ENCODE measurements at regions not wholly inside any gene's neighbourhood (a gene's known extent, or its start where the extent isn't known, plus 50 kb on each side); places are given as distances from the start of the nearest gene placed in this dataset.
"Not testable (repeated sequence)": the region's sequence is repeated elsewhere in the genome, so short reads cannot be mapped to it uniquely, and the experiment has no call there.

DNA sequence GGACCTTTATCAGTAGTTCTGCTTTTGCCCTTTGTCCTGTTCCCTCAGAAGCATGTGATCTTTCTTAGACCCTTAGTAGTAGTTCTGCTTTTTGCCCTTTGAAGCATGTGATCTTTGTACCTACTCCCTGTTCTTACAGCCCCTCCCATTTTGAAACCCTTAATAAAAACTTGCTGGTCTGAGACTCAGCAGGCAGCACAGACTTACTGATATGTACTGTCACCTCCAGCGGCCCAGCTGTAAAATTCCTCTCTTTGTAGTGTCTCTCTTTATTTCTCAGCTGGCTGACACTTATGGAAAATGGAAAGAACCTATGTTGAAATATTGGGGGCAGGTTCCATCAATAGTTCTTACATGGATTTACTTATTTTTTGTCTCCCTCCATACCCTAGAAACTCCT lies 110.4 kb downstream of the UNC93B1 start:
- WGBS (ENCODE audit: insufficient coverage), result no CpG with 5 or more reads among the region's 1 CpG
- DNase-seq (ENCODE audit: low read depth in 4 of 6, low spot score in 6 of 6), result not testable (repeated sequence)

GRCh38 chr11:67889646-67890045 lies 114.3 kb downstream of the UNC93B1 start:
- WGBS (ENCODE audit: insufficient coverage), result 100% methylated on average over 1 of the region's 4 CpGs
- H3K4me3 ChIP-seq (ENCODE audit: low read depth, low read length); H3K36me3 ChIP-seq (ENCODE audit: control insufficient read depth, insufficient read depth, low read length); H3K9me3 ChIP-seq (ENCODE audit: control insufficient read depth, insufficient read depth, low read length); H3K27ac ChIP-seq (ENCODE audit: low read depth, low read length); H3K4me1 ChIP-seq (ENCODE audit: control insufficient read depth, insufficient read depth, low read length); DNase-seq (ENCODE audit: low read depth in 4 of 6, low spot score in 6 of 6); H3K27me3 ChIP-seq (ENCODE audit: control insufficient read depth, insufficient read depth, low read length): not testable (repeated sequence)

More for the DNA sequence above, 110.4 kb downstream of the UNC93B1 start:
- H3K4me3 ChIP-seq (ENCODE audit: low read depth, low read length); H3K9me3 ChIP-seq (ENCODE audit: control insufficient read depth, insufficient read depth, low read length); H3K27ac ChIP-seq (ENCODE audit: low read depth, low read length); H3K4me1 ChIP-seq (ENCODE audit: control insufficient read depth, insufficient read depth, low read length); H3K36me3 ChIP-seq (ENCODE audit: control insufficient read depth, insufficient read depth, low read length); H3K27me3 ChIP-seq (ENCODE audit: control insufficient read depth, insufficient read depth, low read length): not testable (repeated sequence)

- not testable (repeated sequence) for H3K9me3 ChIP-seq (ENCODE audit: control insufficient read depth, insufficient read depth, low read length); H3K4me3 ChIP-seq (ENCODE audit: low read depth, low read length); DNase-seq (ENCODE audit: low read depth in 4 of 6, low spot score in 6 of 6); H3K27me3 ChIP-seq (ENCODE audit: control insufficient read depth, insufficient read depth, low read length); H3K27ac ChIP-seq (ENCODE audit: low read depth, low read length); H3K36me3 ChIP-seq (ENCODE audit: control insufficient read depth, insufficient read depth, low read length); H3K4me1 ChIP-seq (ENCODE audit: control insufficient read depth, insufficient read depth, low read length)
- 81% methylated on average over 6 of the region's 8 CpGs for WGBS (ENCODE audit: insufficient coverage)
Observed at GRCh38 chr11:67888056-67888455, 115.8 kb downstream of the UNC93B1 start.

DNA sequence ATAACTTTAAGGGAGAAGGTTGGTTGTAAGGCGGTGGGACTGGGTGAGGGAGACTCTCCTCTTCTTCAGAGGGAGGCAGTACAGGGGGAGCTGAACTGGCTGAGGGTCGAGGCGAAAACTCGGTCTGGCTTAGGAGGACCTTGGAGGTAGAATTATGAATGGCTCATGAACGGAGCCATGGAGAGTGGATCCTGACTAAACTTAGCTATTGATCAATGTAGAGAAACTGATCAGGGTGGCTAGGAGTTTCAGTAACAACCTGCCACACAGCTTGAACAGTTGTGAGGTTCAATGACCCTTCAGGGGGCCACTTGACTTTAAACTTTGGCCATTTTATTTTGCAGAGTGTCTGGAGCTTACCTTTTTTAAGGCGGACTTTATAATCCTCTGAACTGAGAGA lies 117.2 kb downstream of the UNC93B1 start:
- not testable (repeated sequence) for H3K4me3 ChIP-seq (ENCODE audit: low read depth, low read length); H3K4me1 ChIP-seq (ENCODE audit: control insufficient read depth, insufficient read depth, low read length); H3K9me3 ChIP-seq (ENCODE audit: control insufficient read depth, insufficient read depth, low read length); DNase-seq (ENCODE audit: low read depth in 4 of 6, low spot score in 6 of 6); H3K27me3 ChIP-seq (ENCODE audit: control insufficient read depth, insufficient read depth, low read length); H3K36me3 ChIP-seq (ENCODE audit: control insufficient read depth, insufficient read depth, low read length); H3K27ac ChIP-seq (ENCODE audit: low read depth, low read length)
- 93% methylated on average over 5 of the region's 6 CpGs for WGBS (ENCODE audit: insufficient coverage)

DNA sequence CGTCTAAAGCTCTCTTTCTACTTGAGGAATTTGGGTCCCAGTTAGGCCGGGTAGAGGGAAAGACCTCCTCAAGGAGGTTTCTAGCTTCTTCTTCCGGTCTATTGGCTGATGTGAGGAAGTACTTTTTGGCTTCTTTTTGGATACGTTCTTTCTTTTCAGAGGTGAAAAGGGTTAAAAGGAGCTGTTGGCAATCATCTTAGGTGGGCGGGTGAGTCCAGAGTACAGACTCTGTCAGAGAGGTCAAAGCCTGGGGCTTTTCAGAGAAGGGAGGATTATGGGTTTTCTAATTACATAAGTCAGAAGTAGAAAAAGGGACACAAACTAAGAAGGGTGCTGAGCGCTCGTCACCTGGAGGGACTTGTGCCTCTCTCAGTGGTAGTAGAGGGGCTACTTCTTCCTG lies 117.7 kb downstream of the UNC93B1 start:
- no CpG with 5 or more reads among the region's 7 CpGs for WGBS (ENCODE audit: insufficient coverage)
- not testable (repeated sequence) for H3K4me1 ChIP-seq (ENCODE audit: control insufficient read depth, insufficient read depth, low read length); H3K9me3 ChIP-seq (ENCODE audit: control insufficient read depth, insufficient read depth, low read length); H3K4me3 ChIP-seq (ENCODE audit: low read depth, low read length); H3K36me3 ChIP-seq (ENCODE audit: control insufficient read depth, insufficient read depth, low read length); H3K27ac ChIP-seq (ENCODE audit: low read depth, low read length); H3K27me3 ChIP-seq (ENCODE audit: control insufficient read depth, insufficient read depth, low read length); DNase-seq (ENCODE audit: low read depth in 4 of 6, low spot score in 6 of 6)

DNA sequence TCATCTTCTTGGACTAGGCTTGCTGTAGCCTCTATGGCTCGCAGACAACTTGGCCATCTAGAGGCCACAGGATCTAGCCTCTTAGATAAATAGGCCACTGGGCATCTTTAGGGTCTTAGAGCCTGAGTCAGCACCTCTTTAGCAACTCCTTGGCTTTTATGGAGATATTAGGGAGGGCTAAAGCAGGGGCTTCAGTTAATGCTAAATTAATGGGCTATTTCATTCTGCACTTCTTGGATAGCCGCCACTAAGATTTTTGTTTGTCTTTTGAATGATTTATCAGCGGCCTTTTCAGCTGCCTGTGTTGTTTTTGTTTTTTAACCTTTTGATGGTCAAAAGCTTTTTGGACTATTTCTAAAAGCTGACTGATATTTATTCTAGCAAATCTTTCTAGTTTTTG lies 118.3 kb downstream of the UNC93B1 start:
- not testable (repeated sequence) for H3K36me3 ChIP-seq (ENCODE audit: control insufficient read depth, insufficient read depth, low read length); H3K4me3 ChIP-seq (ENCODE audit: low read depth, low read length); H3K4me1 ChIP-seq (ENCODE audit: control insufficient read depth, insufficient read depth, low read length); H3K9me3 ChIP-seq (ENCODE audit: control insufficient read depth, insufficient read depth, low read length); H3K27ac ChIP-seq (ENCODE audit: low read depth, low read length); H3K27me3 ChIP-seq (ENCODE audit: control insufficient read depth, insufficient read depth, low read length)
- peak in 1 of 6 donors; percentile 5 for DNase-seq (ENCODE audit: low read depth in 4 of 6, low spot score in 6 of 6)
- WGBS (ENCODE audit: insufficient coverage), result no CpG with 5 or more reads among the region's 3 CpGs

DNA sequence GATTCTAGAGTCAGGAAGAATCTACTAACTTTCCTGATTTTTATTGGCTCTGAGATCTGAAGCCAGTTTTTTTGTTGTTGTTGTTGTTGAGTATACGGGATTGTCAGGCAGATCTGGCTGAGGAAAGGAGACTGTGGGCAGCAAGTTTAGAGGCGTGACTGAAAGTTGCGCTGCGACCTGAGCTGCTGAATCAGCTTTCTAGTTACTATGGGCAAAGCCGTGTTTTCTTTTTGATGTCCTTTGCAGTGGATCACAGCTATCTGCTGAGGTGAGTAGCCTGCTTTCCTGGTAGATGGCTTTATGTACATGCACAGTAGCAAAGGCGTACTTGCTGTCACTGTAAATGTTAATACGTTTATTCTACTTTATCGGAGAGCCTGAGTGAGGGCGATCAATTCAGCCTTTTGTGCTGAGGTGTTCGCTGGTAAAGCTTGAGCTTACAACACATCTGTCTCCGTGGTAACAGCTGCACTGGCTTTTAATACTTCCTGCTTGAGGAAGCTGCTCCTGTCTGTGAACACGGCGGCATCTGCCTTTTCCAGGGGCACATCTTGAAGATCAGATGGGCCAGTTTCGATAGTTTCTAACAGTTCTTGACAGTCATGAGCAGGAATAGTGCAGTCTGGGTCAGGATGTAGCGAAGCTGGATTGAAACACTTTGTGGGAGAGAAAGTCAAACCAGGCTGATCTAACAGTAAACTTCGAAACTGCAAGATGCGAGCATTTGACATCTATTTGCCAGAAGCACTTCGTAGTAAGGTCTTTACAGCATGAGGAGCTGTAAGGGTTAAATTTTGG lies 118.9 kb downstream of the UNC93B1 start:
- H3K27ac ChIP-seq (ENCODE audit: low read depth, low read length); H3K9me3 ChIP-seq (ENCODE audit: control insufficient read depth, insufficient read depth, low read length); H3K4me3 ChIP-seq (ENCODE audit: low read depth, low read length); H3K4me1 ChIP-seq (ENCODE audit: control insufficient read depth, insufficient read depth, low read length); H3K36me3 ChIP-seq (ENCODE audit: control insufficient read depth, insufficient read depth, low read length); H3K27me3 ChIP-seq (ENCODE audit: control insufficient read depth, insufficient read depth, low read length): not testable (repeated sequence)
- WGBS (ENCODE audit: insufficient coverage), result 48% methylated on average over 10 of the region's 18 CpGs
- peak in 2 of 6 donors; percentile 7 to 24 for DNase-seq (ENCODE audit: low read depth in 4 of 6, low spot score in 6 of 6)

- DNase-seq (ENCODE audit: low read depth in 4 of 6, low spot score in 6 of 6); H3K27ac ChIP-seq (ENCODE audit: low read depth, low read length); H3K27me3 ChIP-seq (ENCODE audit: control insufficient read depth, insufficient read depth, low read length); H3K36me3 ChIP-seq (ENCODE audit: control insufficient read depth, insufficient read depth, low read length); H3K4me3 ChIP-seq (ENCODE audit: low read depth, low read length); H3K4me1 ChIP-seq (ENCODE audit: control insufficient read depth, insufficient read depth, low read length); H3K9me3 ChIP-seq (ENCODE audit: control insufficient read depth, insufficient read depth, low read length): not testable (repeated sequence)
- 86% methylated on average over 5 of the region's 13 CpGs for WGBS (ENCODE audit: insufficient coverage)
Observed at GRCh38 chr11:67884073-67884757, 119.7 kb downstream of the UNC93B1 start.

- not testable (repeated sequence) for H3K4me3 ChIP-seq (ENCODE audit: low read depth, low read length); H3K36me3 ChIP-seq (ENCODE audit: control insufficient read depth, insufficient read depth, low read length); DNase-seq (ENCODE audit: low read depth in 4 of 6, low spot score in 6 of 6); H3K9me3 ChIP-seq (ENCODE audit: control insufficient read depth, insufficient read depth, low read length); H3K4me1 ChIP-seq (ENCODE audit: control insufficient read depth, insufficient read depth, low read length); H3K27me3 ChIP-seq (ENCODE audit: control insufficient read depth, insufficient read depth, low read length); H3K27ac ChIP-seq (ENCODE audit: low read depth, low read length)
- 92% methylated on average over 6 of the region's 9 CpGs for WGBS (ENCODE audit: insufficient coverage)
Observed at GRCh38 chr11:67882304-67882703, 121.6 kb downstream of the UNC93B1 start.

DNA sequence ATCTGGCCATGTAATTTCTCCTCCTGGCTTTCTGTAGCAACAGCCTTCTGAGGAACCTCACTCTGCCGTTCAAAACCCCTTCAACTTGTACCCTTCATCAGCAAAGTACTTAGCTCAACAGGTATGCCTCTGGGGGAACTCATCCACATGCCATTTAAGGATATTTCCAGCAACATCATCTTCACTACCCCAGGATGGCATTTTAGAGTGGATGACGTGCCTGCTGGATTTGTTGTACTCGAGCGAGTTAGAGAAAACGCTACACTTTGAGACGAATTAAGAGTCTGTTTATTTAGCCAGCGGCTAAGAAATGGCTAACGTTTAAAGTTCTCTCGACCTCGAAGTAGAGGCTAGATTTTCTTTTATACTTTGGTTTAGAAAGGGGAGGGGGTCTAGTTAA lies 122.1 kb downstream of the UNC93B1 start:
- 85% methylated on average over 2 of the region's 10 CpGs for WGBS (ENCODE audit: insufficient coverage)
- not testable (repeated sequence) for H3K4me3 ChIP-seq (ENCODE audit: low read depth, low read length); H3K4me1 ChIP-seq (ENCODE audit: control insufficient read depth, insufficient read depth, low read length); H3K36me3 ChIP-seq (ENCODE audit: control insufficient read depth, insufficient read depth, low read length); H3K27ac ChIP-seq (ENCODE audit: low read depth, low read length); H3K9me3 ChIP-seq (ENCODE audit: control insufficient read depth, insufficient read depth, low read length); H3K27me3 ChIP-seq (ENCODE audit: control insufficient read depth, insufficient read depth, low read length); DNase-seq (ENCODE audit: low read depth in 4 of 6, low spot score in 6 of 6)

Data from spinal cord (tissue), 9 donors.